ENCODE measurements at regions not wholly inside any gene's neighbourhood (a gene's known extent, or its start where the extent isn't known, plus 50 kb on each side); places are given as distances from the start of the nearest gene placed in this dataset.

DNA sequence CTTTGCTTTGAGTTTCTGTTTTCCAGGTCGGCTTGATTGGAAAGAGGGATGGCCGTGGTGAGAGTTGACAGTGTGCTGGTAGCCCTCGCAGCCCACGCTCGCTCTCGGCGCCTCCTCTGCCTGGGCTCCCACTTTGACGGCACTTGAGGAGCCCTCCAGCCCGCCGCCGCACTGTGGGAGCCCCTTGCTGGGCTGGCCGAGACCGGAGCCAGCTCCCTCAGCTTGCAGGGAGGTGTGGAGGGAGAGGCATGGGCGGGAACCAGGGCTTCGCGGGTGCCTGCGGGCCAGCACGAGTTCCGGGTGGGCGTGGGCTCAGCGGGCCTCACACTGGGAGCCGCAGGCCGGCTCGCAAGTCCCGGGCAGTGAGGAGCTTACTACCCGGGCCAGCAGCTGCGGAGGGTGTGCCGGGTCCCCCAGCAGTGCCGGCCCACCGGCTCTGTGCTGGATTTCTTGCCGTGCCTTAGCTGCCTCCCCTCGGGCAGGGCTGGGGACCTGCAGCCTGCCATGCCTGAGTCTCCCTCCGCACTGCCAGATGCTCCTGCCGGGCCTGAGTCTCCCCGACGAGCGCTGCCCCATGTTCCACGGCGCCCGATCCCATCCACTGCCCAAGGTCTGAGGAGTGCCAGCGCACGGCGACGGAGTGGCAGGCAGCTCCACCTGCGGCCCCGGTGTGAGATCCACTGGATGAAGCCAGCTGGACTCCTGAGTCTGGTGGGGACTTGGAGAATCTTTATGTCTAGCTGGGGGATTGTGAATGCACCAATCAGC, 166.4 kb upstream of the FAT1 start:
- no peak for DNase-seq (ENCODE audit: low read depth, low spot score)

DNA sequence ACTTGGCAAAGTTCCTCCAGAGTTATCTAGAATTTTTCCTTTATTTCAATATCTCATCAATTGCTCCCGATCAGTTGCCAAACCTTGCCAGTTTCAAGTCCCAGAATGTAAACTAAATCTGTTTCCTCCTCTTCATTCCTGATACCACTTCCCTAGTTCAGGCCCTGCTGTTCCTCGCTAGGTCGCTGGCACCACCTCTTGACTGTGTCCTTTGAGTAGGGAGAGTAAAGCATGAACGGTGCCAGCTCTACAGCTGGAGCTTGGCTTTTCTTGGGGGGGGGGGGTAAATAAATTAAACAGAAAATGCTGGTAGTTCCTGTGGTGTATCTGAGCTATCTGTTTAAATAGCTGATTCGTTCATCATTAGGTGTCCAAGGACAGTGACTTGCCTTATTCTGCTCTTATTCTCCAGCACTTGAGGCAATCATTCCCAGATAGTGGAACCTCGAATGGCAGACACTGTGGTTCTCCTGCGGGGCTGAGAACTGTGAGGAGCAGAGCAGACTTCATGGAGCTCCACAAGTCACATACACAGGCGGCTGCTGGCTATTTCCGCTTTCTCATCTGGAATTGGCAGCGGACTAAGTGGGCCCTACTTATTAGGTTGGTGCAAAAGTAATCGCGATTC, 168.3 kb upstream of the FAT1 start:
- DNase-seq (ENCODE audit: low read depth, low spot score): no peak

DNA sequence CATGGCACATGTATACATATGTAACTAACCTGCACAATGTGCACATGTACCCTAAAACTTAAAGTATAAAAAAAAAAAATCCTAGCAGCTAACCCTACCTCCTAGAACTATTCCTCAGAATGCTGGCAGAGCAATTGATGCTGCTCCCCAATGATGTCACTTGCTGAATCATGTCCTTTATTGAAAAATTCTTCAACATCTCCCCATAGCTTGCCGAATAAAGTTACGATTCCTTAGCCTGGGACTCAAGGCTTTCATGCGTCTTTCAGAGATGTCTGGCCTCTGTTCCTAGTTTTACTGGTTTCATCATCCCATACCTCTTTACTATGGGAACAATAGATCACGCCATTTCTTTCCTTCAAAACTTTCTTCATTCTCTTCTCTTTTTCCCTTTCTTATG, 174.7 kb upstream of the FAT1 start:
- DNase-seq (ENCODE audit: low read depth, low spot score): no peak

DNA sequence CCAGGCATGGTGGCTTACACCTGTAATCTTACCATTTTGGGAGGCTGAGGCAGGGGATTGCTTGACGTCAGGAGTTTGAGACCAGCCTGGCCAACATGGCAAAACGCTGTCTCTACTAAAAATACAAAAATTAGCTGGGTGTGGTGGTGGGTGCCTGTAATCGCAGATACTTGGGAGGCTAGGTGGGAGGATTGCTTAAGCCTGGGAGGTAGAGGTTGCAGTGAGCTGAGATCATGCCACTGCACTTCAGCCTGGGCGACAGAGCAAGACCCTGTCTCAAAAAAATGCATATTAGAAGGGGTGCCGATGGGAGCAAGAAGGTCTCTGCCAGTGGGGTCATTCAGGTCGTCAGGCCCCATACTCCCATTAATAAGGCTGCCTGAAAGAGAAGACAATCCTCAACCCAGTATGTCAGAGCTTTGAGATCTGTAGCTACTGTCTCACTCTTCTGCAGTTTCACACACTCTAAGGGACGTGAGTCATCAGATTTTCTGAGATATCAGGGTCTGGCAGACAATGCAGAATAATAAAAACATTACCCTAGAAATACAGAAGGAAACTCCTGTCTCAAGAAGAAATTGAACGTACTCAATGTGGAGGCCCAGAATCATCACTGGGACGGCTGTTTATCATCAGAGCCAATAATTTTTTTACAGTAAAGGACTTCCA, 176.7 kb upstream of the FAT1 start:
- peak; percentile 40 for DNase-seq (ENCODE audit: low read depth, low spot score)

DNA sequence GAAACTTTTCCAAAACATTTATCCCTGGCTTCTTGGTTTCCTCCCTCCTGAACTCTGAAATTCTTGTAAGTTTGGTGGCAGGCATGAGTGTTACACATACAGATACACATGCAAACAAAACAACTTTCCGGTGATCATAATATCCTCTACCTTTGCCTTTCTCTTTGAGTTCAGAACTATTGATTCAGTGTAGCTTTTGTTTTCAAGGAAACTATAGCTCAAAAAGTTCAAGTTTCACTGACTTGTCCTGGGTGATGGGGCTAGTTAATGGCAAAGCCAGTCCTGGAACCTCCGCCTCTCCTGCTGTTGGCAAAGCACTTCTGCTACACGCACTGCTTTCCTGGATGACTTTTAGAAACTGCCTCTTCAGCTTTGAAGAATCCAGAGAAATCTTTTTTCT, 177.3 kb upstream of the FAT1 start:
- DNase-seq (ENCODE audit: low read depth, low spot score): no peak

- DNase-seq (ENCODE audit: low read depth, low spot score): no peak
Measured at GRCh38 chr4:186901850-186902249, 178.2 kb upstream of the FAT1 start.

DNA sequence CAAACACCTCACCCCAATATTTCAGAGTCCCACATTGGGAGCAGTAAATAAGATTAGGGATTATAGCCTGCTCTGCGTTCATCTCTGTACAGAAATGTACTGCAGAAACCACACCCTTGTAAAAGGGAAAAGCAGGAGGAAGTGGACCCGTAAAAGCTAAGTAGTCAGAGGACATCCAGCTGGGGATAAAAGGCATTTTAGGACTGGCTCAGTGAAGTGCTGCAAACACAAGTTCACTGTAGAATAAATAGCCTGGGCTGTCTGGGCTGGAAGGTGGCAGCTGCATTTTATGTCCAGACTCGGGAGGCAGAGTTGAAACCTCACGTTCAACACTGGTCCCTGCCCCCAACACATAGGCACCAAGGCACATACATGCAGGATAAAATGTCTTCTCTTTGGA, 178.7 kb upstream of the FAT1 start:
- no peak for DNase-seq (ENCODE audit: low read depth, low spot score)

DNA sequence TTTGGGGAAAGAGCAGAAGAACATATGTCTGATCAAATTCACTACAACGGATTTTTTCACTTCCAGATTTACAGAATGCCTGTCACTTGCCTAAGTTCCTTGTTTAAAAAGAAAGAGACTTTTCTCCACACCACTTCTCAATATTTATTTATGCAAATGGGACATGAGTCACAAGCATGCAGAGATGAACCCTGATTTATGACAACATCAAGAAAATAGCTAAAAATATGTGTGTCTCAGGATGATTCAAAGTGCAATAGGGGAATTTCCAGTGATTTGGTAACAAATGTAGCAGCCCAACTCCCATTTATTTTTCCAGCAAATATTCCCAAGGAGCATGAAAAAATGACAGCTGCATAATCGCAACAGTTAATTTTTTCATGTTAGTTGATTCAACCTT, 180.4 kb upstream of the FAT1 start:
- DNase-seq (ENCODE audit: low read depth, low spot score): peak; percentile 22

DNA sequence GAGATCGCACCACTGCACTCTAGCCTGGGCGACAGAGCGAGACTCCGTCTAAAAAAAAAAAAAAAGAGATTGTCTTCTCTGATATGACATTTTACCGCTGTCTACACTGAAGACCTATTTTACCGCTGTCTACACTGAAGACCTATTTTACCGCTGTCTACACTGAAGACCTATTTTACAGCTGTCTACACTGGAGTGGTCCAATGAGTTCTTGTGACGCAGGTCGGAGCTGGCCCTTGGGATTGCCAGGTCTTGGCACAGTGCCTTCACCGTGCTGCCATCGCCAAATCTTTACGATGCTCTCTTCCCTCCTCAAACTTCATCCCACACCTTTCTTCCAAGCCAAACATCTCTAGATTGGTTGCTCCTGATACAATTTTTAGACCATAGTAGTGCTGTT, 183.1 kb upstream of the FAT1 start:
- no peak for DNase-seq (ENCODE audit: low read depth, low spot score)

GRCh38 chr4:186910385-186910784, 186.7 kb upstream of the FAT1 start:
- DNase-seq (ENCODE audit: low read depth, low spot score): no peak

DNA sequence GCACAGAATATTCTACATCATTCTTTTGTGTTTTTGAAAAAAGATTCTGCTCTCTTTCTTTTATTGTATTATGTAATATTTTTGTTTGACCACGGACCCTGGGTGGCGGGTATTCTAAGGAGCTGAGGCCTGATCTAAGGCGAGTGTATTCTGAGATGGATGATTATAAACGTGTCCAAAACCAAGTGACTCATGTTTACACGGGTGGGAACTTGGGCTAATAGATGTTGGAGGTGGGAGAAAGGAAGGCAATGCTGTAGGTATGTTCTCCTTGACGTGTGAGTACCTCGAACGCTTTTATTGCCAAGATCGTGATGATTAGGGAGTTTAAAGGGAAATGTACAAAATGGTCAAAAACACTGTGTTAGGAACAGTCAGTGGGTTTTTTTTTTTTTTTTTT, 188.9 kb upstream of the FAT1 start:
- DNase-seq (ENCODE audit: low read depth, low spot score): no peak

DNA sequence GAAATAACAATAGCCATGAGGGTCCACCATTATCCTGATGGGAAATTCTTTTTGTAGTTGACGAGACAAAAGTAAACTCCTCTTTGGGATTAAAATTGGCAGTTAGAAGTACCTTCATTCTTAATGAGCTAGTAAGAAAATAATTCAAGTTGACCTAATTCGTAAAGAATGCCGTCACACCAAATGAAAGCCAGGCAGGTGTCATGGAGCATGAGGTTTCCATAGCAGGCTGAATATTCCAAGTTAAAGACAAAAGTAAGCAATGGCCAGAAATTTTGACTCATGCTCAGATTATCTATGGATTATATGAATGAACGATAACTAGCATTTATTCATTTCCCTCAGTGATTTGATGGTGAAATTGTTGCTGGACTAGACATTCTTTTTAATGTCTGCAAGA, 192.2 kb upstream of the FAT1 start:
- DNase-seq (ENCODE audit: low read depth, low spot score): no peak

- no peak for DNase-seq (ENCODE audit: low read depth, low spot score)
Measured at GRCh38 chr4:186917136-186917535, 193.5 kb upstream of the FAT1 start.

DNA sequence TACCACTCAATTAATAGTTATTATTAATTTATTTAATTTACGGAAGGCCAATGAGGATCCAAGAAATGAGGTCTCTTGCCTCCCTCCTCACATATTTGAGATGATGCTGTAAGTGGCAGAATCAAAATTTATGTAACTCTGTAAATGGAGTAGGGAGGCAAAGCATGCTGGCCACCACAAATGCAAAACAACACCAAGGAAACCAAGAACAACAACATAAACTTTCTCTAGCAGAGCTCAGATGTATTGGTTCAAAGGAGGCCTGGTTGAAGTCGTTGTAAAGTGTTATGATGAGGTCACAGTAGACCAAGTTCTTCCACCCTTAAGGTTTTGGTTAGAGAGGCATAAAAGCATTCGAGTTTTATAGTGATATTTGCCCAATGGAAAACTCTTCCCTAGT, 194.8 kb upstream of the FAT1 start:
- no peak for DNase-seq (ENCODE audit: low read depth, low spot score)

GRCh38 chr4:186919340-186919739, 195.7 kb upstream of the FAT1 start:
- no peak for DNase-seq (ENCODE audit: low read depth, low spot score)

DNA sequence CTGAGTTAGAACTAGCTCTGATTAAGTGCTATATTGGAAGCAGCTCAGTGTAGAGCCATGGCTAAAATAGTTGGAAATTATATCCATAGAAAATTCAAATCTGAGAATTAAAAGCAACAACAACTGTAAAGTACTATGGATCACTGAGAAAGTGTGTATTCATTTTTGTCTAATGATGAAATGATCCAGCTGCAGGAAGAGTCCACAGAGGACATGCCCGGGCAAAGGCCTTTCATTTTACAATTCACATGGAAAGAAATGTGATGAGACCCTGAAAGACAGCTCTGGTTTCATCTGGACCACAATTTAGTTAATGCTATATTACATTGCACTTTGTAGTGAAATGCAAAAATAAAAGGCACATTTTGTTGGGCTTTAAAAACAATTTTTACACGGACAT, 196.8 kb upstream of the FAT1 start:
- no peak for DNase-seq (ENCODE audit: low read depth, low spot score)

GRCh38 chr4:186920992-186921391, 197.3 kb upstream of the FAT1 start:
- no peak for DNase-seq (ENCODE audit: low read depth, low spot score)

DNA sequence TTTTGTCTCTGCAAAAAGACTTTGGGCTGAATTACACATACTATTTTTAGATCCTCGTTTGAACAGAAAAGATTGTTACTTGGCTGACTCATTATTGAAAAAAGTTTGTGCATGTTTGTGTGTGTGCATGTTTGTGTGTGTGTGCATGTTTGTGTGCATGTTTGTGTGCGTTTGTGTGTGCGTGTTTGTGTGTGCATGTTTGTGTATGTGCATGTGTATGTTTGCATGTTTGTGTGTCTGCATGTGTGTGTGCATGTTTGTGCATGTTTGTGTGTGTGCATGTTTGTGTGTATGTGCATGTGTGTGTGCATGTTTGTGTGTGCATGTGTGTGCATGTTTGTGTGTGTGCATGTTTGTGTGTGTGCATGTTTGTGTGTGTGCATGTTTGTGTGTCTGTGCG, 201.1 kb upstream of the FAT1 start:
- no peak for DNase-seq (ENCODE audit: low read depth, low spot score)

DNA sequence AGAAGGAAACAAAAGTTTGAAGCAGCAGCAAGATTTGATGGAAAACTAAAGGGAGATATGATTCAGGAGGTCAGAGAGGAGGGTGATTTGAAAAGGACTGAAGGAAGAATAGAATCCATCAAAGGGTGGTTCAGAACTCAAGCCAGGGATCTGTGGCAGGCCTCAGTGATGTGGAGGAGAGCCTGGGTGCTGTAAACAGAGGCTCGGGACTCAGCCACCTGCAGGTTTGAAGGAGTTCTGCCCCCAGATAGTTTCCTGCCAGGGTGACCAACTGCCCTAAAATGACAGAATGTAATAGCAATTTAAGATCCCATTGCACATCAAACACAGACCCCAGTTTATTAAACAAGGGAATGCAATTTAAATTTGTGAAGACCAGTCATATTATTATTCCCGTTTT, 204.0 kb upstream of the FAT1 start:
- no peak for DNase-seq (ENCODE audit: low read depth, low spot score)

DNA sequence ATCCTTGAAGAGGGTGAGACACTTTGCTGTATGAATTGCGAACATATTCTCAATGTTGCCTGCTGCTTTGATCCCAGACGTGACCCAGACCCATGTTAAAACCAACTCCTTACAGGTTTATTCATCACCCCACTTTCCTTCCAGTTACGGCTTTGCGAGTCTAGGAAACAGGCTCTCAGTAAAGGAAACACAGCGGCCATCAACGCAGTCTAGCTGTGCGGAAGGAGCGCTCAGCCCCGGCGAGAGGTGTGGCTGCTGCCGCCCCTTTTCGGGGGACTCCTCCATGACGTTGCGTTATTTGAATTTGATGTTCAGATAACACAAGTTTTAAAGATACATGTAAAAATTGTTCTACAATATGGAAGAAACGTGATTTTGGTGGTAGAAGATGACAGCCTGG, 206.4 kb upstream of the FAT1 start:
- DNase-seq (ENCODE audit: low read depth, low spot score): no peak

GRCh38 chr4:186931519-186931918, 207.9 kb upstream of the FAT1 start:
- no peak for DNase-seq (ENCODE audit: low read depth, low spot score)

GRCh38 chr4:186932196-186932595, 208.5 kb upstream of the FAT1 start:
- DNase-seq (ENCODE audit: low read depth, low spot score): no peak

GRCh38 chr4:186932631-186933187, 209.1 kb upstream of the FAT1 start:
- DNase-seq (ENCODE audit: low read depth, low spot score): no peak
